Raji (cell line): ENCODE measurements at regions not wholly inside any gene's neighbourhood (a gene's known extent, or its start where the extent isn't known, plus 50 kb on each side); places are given as distances from the start of the nearest gene placed in this dataset.
A peak's percentile ranks its signal among the peaks of the same experiment; 100 is the strongest.

Experiments used
- POLR2A ChIP-seq: IDR thresholded peaks from 2 replicates; pipeline ENCODE4 v1.6.1; 2011; ENCODE audit warnings: low read depth, low read length, control low read depth; ENCODE audit not compliant: insufficient read depth

GRCh38 chr20:48364688-48365421 is 462.9 kb downstream of the PREX1 start:
- TF ChIP-seq POLR2A: no peak

GRCh38 chr20:48364055-48364454 is 463.7 kb downstream of the PREX1 start:
- TF ChIP-seq POLR2A: no peak

DNA sequence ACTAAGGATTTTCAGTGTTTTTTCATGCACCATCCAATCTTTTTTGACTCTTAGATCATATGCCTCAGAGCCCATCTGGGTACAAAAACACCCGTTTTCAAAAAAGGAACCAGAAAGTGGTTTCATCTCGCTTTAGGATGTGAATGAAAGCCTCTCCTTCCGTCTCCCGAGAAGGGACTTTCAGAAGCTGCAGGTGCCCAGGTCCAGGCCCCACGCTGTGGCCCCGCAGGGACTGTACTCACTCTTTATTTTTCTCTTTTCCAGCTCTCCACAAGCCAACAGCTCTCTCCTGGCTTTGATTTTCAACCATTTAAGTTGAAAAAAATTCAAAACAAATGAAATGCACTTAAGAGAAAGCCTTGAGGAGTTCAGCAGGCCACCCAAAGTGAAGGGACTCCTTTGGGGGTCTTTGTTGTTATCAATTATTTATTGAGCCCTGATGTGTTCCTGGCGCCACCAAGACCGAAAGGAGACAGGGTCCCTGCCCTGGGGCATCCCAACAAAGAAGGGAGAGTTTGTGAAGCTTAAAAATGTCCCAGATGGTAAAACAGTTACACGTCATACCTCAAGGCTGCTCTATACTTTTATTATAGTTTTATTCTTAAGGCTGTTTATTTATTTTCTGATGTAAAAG is 467.3 kb downstream of the PREX1 start:
- no peak for TF ChIP-seq POLR2A

DNA sequence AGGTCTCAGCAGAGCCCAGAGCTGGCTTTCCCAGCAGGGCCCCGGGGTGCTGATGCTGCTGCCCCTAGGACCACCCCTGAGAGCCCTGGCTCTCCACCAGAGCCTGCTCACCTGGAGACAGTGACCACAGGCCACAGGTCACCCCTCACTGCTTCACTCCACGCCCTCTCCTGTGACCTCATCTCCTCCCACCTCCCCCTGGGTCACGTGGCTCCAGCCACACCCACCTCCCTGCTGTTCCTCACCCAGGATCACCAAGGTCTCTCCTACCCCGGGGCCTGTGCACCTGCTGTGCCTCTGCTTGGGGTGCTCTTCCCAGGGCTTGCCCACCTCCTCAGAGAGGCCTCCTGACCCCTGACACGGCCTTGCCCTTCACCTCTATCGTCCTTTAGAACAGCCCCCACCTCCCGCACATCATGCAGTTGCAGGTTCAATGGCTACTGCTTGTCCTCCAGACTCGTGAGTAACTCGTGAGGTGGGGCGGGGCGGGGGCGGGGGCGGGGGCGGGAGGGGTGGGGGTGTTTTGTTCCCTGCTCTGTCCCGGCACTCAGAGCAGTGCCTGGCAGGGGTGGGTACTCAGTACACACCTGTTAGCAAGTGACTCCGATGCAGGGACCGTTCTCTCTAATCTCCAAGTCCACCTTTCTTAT is 468.0 kb downstream of the PREX1 start:
- peak; percentile 57 for TF ChIP-seq POLR2A

DNA sequence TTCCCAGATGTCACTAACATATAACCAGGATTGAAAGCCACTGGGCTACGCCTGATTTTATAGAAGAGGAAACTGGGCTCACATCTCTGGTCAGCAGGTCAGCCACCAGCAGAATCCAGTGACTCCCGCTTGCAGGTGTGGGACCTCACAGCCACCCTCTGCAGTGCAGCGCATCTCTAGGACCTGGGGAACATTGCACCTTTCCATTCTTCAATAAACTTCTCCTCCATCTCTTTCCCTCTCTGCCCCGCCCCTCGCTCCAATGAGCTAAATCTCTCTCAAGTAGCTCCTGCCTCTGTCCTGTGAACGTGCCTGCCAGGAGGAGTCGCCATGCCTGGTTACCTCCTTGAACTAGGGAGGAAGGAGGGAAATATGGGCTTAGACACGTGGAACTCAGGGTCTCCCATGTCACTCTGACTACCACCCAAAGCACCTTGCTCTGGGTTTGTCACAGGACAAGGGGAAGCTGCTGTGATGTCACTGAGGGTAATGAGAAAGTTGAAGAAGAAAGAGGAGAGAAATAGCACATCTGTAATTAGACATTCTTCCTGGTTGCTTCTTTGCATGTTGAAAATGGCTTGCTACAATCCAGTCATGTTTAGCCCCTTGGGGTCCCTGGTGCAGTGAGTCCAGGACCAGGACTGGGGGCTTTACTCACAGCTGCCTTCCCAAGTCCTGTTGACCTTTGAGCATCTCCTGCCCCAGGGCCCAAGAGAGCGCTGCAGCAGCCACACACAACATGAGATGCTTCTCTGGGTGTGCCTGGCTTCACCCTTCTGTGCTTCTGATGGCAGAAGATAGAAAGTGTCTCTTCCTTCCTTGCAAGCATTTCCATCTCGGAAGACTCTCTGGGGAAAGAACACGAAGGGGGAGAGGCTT is 469.4 kb downstream of the PREX1 start:
- no peak for TF ChIP-seq POLR2A

DNA sequence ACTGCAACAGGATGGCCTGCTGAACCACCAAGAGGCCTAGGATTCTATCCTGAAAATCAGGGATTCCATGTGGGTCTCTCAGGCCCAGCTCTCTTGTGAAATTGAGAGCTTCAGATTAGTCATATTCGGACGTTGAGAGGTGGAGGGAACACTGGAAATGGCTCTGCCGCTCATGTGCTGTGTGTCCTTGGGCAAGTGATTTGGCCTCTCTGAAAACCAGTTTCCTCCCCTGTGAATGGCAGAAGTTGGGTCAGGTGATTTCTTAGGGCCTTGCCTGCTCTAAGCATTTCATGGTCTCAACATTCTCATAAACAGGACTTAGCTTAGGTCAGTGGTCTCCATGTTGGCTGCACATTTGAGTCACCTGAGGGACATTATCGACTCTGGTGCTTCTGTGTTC is 470.1 kb downstream of the PREX1 start:
- TF ChIP-seq POLR2A: no peak

DNA sequence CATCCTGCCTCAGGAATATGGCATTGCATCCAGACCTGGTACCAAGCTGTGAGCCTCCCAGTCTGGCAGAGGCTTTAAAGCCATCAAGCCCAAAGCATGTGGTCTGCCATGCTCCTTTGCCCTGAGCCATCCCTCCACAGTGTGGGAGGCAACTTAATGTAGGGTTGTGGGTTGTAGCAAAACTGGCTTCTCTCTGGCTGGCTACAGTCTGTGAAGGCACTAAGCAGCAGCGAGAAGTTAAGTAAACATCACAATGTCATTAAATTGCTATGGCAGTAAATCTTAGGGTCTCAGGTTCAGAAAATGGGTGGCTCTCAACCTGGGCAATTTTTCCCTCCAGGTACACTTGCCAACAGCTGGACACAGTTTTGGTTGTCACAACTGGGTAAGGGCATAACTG is 472.9 kb downstream of the PREX1 start:
- TF ChIP-seq POLR2A: no peak

GRCh38 chr20:48354320-48354876 is 473.4 kb downstream of the PREX1 start:
- no peak for TF ChIP-seq POLR2A

GRCh38 chr20:48352628-48353027 is 475.2 kb downstream of the PREX1 start:
- no peak for TF ChIP-seq POLR2A

DNA sequence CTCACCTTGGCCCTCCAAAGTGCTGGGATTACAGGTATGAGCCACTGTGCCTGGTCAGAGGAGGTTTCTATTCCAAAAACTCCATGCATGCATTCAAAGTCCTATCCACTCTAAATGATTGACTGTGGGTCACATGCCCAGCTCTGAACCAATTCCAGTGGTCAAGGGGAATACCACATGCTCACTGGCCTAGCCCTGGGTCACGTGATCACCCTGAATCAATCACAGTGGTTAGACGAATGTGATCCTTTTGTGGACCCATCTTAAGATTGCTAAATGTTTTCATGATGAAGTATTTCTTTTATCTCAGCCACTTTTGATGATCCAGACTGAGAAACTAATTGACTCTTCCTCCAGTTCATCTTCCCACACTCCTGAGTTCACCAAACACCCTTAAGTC is 475.8 kb downstream of the PREX1 start:
- TF ChIP-seq POLR2A: no peak

GRCh38 chr20:48350313-48350988 is 477.3 kb downstream of the PREX1 start:
- no peak for TF ChIP-seq POLR2A

GRCh38 chr20:48349656-48350055 is 478.1 kb downstream of the PREX1 start:
- TF ChIP-seq POLR2A: no peak

- TF ChIP-seq POLR2A: no peak
These were observed 479.8 kb downstream of the PREX1 start for GRCh38 chr20:48348022-48348421.

- no peak for TF ChIP-seq POLR2A
These were observed 484.8 kb downstream of the PREX1 start for GRCh38 chr20:48342822-48343513.

GRCh38 chr20:48340883-48341281 is 486.9 kb downstream of the PREX1 start:
- no peak for TF ChIP-seq POLR2A
